ENCODE measurements at regions not wholly inside any gene's neighbourhood (a gene's known extent, or its start where the extent isn't known, plus 50 kb on each side); places are given as distances from the start of the nearest gene placed in this dataset.

GRCh38 chr12:94761559-94761958 is 111.2 kb upstream of the TMCC3 start:
- H3K36me3 ChIP-seq: no peaks in the 10 kb centered on the region
- TF ChIP-seq CTCF (IDR thresholded peaks at IDR 0.05): no peak
- intact Hi-C loops (cut with DNase I; ENCODE audit: low total_unique reads): no loop called here
- no peaks in the 10 kb centered on the region for H3K27me3 ChIP-seq
- no peak for DNase-seq
- no peak overlapping the region for H3K27ac ChIP-seq
- H3K4me3 ChIP-seq: no peak overlapping the region
- no peaks in the 10 kb centered on the region for H3K9me3 ChIP-seq
- H3K4me1 ChIP-seq: no peaks in the 10 kb centered on the region

- no peak for DNase-seq
- TF ChIP-seq CTCF (IDR thresholded peaks at IDR 0.05): no peak
- no peak overlapping the region for H3K27ac ChIP-seq
- H3K4me3 ChIP-seq: no peak overlapping the region
- no peaks in the 10 kb centered on the region for H3K27me3 ChIP-seq
- H3K4me1 ChIP-seq: no peaks in the 10 kb centered on the region
- no peaks in the 10 kb centered on the region for H3K9me3 ChIP-seq
- intact Hi-C loops (cut with DNase I; ENCODE audit: low total_unique reads): no loop called here
- H3K36me3 ChIP-seq: no peaks in the 10 kb centered on the region
Measured at GRCh38 chr12:94760786-94761185, 110.4 kb upstream of the TMCC3 start.

GRCh38 chr12:94756789-94757188 is 106.4 kb upstream of the TMCC3 start:
- DNase-seq: no peak
- Histone ChIP-seq H3K4me1 (no peaks in the 10 kb centered on the region), H3K27ac (no peak overlapping the region), H3K27me3 (no peaks in the 10 kb centered on the region), H3K36me3 (no peaks in the 10 kb centered on the region), H3K4me3 (no peak overlapping the region), H3K9me3 (no peaks in the 10 kb centered on the region)
- intact Hi-C loops (cut with DNase I; ENCODE audit: low total_unique reads): no loop called here
- TF ChIP-seq CTCF (IDR thresholded peaks at IDR 0.05): no peak

GRCh38 chr12:94755598-94755997 is 105.2 kb upstream of the TMCC3 start:
- intact Hi-C loops (cut with DNase I; ENCODE audit: low total_unique reads): no loop called here
- Histone ChIP-seq H3K4me1 (no peaks in the 10 kb centered on the region), H3K9me3 (no peaks in the 10 kb centered on the region), H3K4me3 (no peak overlapping the region), H3K36me3 (no peaks in the 10 kb centered on the region), H3K27ac (no peak overlapping the region), H3K27me3 (no peaks in the 10 kb centered on the region)
- TF ChIP-seq CTCF (IDR thresholded peaks at IDR 0.05): no peak
- no peak for DNase-seq

GRCh38 chr12:94754653-94755052 is 104.3 kb upstream of the TMCC3 start:
- intact Hi-C loops (cut with DNase I; ENCODE audit: low total_unique reads): no loop called here
- H3K36me3 ChIP-seq: no peaks in the 10 kb centered on the region
- H3K4me1 ChIP-seq: no peaks in the 10 kb centered on the region
- peak in 1 of 2 experiments; percentile 22 for TF ChIP-seq CTCF (IDR thresholded peaks at IDR 0.05)
- no peak overlapping the region for H3K4me3 ChIP-seq
- no peak overlapping the region for H3K27ac ChIP-seq
- H3K9me3 ChIP-seq: no peaks in the 10 kb centered on the region
- H3K27me3 ChIP-seq: no peaks in the 10 kb centered on the region
- DNase-seq: no peak

GRCh38 chr12:94753036-94753679 is 102.8 kb upstream of the TMCC3 start:
- intact Hi-C loops (cut with DNase I; ENCODE audit: low total_unique reads): no loop called here

More at GRCh38 chr12:94753036-94753679, 102.8 kb upstream of the TMCC3 start:
- Histone ChIP-seq H3K9me3 (no peaks in the 10 kb centered on the region), H3K27me3 (no peaks in the 10 kb centered on the region), H3K36me3 (no peaks in the 10 kb centered on the region), H3K27ac (no peak overlapping the region), H3K4me3 (no peak overlapping the region), H3K4me1 (no peaks in the 10 kb centered on the region)
- no peak for TF ChIP-seq CTCF (IDR thresholded peaks at IDR 0.05)
- no peak for DNase-seq

Measured in tibial artery (tissue), 4 donors.